MV-4-11 (cell line): ENCODE measurements at regions not wholly inside any gene's neighbourhood (a gene's known extent, or its start where the extent isn't known, plus 50 kb on each side); places are given as distances from the start of the nearest gene placed in this dataset.

Experiments used
- DNase-seq: peaks from one replicate; lab custom pipeline; 2025; lab: John Stamatoyannopoulos, UW

GRCh38 chr6:87908978-87909811 lies 138.4 kb upstream of the SPACA1 start:
- no peak for DNase-seq

GRCh38 chr6:87907521-87907920 lies 140.1 kb upstream of the SPACA1 start:
- DNase-seq: peak; percentile 98

GRCh38 chr6:87905101-87905641 lies 142.5 kb upstream of the SPACA1 start:
- DNase-seq: no peak

GRCh38 chr6:87904011-87904410 lies 143.6 kb upstream of the SPACA1 start:
- DNase-seq: peak; percentile 45

DNA sequence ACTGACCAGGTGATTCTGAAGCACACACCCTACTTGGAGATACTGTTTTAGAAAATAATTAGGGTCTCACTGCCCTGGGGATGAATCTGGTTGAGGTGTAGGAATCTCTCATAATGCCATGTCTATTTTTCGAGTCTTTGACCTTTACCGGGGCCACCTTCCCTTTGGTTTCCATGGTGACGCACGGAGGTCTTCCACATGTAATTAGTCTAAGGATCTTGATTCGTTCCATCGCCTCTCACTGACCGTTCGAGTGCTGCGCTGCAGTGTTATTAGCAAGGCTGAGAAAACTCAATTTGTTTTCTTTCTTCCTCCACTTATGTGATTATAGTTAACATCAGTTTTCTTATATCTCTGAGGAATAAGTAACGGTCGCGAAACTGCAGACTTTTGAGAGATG lies 144.3 kb upstream of the SPACA1 start:
- DNase-seq: no peak

GRCh38 chr6:87902383-87902782 lies 145.3 kb upstream of the SPACA1 start:
- DNase-seq: peak; percentile 71

- no peak for DNase-seq
Observed at GRCh38 chr6:87901613-87902012, 146.0 kb upstream of the SPACA1 start.

DNA sequence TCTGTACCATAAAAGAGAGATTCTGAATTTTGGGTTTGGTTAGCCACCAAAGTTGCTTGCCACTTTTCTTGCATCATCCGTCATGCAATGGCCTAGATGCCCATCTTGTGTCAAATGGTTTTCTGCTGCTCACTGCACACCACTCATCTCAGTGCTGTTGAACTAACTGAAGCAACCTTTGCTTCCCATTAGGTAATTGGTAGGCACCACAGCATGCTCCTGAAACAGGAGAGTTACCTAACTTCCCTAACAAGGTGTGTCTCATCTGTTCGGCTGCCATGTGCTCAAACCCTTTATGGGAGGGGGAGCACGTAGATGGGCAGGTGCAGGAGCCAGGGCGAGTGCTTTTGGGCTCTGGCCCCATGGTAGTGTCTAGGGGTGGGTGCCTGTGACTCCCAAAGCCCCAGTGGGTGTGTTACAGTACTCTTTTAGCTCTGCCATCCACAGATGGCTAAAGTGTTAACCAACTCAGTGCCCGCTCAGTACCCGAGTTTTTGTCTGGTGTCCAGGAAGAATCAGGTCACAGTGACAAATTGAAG lies 147.4 kb upstream of the SPACA1 start:
- DNase-seq: no peak

- no peak for DNase-seq
Observed at GRCh38 chr6:87899499-87900147, 148.0 kb upstream of the SPACA1 start.

GRCh38 chr6:87897663-87898062 lies 150.0 kb upstream of the SPACA1 start:
- DNase-seq: no peak

DNA sequence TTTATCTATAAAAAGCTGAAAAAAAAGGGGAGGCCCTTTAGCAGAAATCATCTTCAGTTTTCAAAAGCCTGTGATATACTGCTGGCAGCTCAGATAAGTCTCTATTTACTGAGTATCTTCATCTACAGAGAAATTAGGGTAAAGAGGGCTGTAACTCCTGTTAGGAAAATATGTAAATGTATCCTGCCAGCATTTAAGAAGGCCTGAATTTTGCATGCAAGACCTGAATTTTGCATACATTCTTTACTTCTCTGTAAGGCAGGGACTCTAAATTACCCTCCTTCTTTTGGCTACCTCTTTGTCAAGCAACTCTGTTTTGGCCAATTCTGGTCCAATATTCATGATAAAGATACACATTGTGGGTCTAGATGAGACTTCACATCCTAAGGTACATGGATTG lies 150.6 kb upstream of the SPACA1 start:
- DNase-seq: no peak

DNA sequence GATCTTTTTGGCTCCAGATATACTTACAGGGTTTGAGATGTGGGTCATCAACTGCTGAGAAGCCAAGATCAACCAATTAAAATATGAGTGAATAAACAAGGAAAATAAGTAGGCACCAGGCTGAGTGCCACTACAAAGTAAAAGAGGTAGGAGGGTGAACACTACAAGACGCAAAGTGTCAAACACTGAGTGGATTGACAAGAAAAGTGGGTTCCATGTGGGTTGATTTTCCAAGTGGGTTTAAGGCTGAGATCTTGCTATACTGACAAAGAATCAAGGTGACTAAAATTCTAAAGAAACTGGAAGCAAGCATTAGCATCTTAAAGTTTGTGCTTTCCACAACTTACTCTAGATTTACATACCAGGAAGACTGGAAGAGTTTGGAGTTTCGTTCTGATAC lies 160.4 kb upstream of the SPACA1 start:
- no peak for DNase-seq

GRCh38 chr6:87884203-87884602 lies 163.4 kb upstream of the SPACA1 start:
- no peak for DNase-seq

GRCh38 chr6:87881342-87881895 lies 166.2 kb upstream of the SPACA1 start:
- no peak for DNase-seq

- DNase-seq: no peak
Observed at GRCh38 chr6:87879132-87879861, 168.3 kb upstream of the SPACA1 start.

GRCh38 chr6:87875781-87876180 lies 171.9 kb upstream of the SPACA1 start:
- no peak for DNase-seq

- DNase-seq: no peak
Observed at GRCh38 chr6:87873556-87873955, 171.5 kb upstream of the AKIRIN2 start.

GRCh38 chr6:87870556-87870955 lies 168.5 kb upstream of the AKIRIN2 start:
- no peak for DNase-seq

DNA sequence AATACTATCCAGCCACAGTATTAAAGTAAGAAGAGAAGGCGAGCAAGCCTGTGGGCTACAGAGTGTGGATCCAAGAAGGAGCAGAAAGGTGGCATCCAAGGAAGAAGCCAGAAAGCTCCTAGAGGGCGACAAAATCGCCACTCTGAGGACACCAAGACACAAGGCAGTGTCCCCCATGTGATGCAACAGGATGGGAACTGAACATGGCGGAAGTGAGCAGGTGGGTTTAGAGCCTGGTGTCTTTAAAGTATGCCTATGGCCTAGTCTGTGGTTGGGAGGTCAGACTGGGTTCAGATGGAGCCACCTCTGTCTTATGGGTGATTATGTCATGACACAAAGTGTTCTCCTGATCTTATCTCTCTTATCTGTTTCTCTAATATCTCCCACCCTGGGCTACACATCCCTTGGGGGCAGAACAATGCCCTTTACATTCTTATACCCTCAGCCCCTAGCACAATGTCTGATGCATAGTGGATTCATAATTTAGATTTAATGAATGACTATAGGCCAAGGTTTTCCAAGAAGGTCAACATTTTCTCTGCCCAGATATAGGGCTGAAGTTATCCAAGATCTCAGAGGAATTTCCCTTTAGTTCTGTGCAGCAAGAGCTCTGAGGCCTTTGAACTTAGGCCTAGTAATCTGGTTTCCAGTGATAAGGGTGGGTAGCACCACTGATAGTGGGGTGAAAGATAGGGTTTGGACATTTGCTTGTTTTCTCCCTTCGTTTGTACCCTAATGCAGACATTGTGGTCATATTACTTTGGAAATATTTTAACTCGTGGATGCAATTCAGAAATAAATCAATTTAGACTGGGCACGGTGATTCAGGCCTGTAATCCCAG lies 167.3 kb upstream of the AKIRIN2 start:
- no peak for DNase-seq

DNA sequence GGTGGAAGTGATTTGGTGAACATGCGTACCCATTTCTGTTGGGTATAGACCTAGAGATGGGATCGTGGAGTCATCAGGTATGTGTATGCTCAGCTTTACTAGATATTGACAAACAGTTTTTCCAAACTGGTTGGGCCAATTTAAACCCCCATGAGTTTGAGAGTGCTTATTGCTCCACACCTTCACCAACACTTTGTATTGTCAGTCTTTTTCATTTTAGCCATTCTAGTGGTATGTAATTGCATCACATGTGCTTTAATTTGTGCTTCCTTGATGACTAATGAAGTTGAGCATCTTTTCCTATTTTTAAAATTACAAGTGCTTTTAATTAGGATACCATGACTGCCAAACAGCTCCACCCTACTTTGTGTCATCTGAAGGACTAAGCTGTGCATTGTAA lies 158.9 kb upstream of the AKIRIN2 start:
- DNase-seq: no peak

DNA sequence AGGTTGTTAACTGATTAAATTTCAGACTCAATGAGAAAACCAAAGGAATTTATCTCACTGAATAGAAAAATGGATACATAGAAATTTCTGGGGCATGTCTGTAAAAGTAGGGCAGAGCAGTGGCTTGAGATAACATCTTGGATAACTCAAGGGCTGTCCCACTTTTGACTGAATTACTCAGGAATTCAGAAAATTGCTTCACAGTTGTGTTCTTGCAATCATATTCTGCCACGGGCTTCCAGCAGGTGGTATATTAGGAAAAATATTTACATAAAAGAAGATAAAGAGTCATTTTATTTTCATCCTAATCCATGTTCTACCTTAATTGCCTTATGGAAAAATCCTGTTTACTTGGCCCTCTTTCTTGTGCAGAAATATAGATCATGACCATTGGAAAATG lies 156.4 kb upstream of the AKIRIN2 start:
- no peak for DNase-seq
